GM12864 (cell line): ENCODE measurements at regions not wholly inside any gene's neighbourhood (a gene's known extent, or its start where the extent isn't known, plus 50 kb on each side); places are given as distances from the start of the nearest gene placed in this dataset.

Experiments
- DNase-seq: peaks from one replicate; pipeline ENCODE4 v3.0.0-alpha.2; 2011; ENCODE audit warnings: low read depth
- H3K4me3 ChIP-seq: 2 replicates; pipeline ENCODE4 v1.5.1; 2011; ENCODE audit warnings: mild to moderate bottlenecking, low read depth, low read length, control low read depth
- CTCF ChIP-seq: IDR thresholded peaks from 2 replicates; pipeline ENCODE4 v1.5.1; 2011; ENCODE audit warnings: low read depth, mild to moderate bottlenecking, moderate library complexity, low read length, control low read depth, inconsistent platforms; ENCODE audit errors: missing control alignments

- peak; percentile 56 for DNase-seq
- TF ChIP-seq CTCF, result no peak
- no peak overlapping the region; the same call in 1 of the 2 replicates for H3K4me3 ChIP-seq
These were observed 59.8 kb upstream of the CHST15 start for GRCh38 chr10:124153023-124153826.

GRCh38 chr10:124152139-124153022 is 59.0 kb upstream of the CHST15 start:
- DNase-seq, result no peak
- TF ChIP-seq CTCF, result no peak
- no peak overlapping the region for H3K4me3 ChIP-seq

DNA sequence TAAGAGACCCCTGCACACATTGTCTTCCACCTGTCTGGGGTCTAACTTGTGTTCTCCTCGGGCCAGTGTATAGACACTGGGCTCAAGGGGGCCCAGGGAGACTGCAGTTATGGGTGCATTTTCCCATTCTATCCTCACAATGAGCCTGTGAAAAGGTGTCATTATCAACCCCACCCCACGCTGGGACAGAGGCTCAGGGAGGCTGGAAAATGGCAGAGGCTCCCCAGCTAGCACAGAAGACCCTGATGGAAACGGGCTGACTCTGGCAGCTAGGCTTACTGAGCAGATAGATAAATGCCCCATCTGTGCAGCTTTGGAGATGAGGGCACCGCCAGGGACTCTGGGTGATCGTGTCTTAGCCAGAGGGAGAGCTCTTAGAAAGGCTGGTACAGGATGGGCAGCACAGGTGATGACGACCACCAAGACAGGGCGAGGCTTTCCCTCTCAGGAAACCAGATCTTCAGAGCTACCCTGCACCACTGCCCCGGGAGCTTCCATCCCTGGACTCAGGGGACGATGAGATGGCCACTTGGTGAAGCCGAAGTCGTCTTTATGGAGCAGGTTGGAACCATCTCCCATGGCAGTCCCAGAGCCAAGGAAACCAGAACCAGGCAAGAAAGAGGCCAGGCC is 58.2 kb upstream of the CHST15 start:
- DNase-seq, result no peak
- TF ChIP-seq CTCF, result no peak
- no peak overlapping the region for H3K4me3 ChIP-seq

DNA sequence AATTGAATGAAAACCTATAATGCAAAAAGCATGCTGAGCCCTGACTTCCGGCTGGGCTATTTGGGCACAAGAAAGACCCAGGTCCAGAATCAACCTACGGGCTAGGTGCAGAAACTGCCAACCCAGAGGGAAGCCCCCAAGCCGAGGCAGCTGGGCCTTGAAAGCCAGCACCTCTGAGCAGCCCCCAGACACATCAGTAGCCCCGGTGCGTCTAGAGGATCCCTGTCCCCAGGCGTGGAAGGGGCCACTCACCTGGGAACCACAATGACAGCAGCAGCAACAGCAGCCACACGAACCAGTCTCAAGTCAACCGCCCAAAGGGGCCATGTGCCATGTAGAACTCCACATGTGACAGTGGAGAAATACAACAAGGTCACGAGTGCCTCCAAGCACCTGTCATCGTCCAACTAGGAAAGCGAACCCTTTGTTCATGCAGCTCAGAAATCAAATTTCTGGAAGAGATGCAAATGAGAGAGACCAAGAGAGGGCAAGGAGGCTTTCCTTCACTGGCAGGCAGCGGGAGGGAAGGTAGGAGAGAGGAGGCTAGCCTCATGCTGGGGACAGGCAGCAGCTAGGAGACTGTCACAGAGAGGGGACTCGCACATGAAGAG is 57.5 kb upstream of the CHST15 start:
- no peak for DNase-seq
- no peak overlapping the region for H3K4me3 ChIP-seq
- no peak for TF ChIP-seq CTCF

DNA sequence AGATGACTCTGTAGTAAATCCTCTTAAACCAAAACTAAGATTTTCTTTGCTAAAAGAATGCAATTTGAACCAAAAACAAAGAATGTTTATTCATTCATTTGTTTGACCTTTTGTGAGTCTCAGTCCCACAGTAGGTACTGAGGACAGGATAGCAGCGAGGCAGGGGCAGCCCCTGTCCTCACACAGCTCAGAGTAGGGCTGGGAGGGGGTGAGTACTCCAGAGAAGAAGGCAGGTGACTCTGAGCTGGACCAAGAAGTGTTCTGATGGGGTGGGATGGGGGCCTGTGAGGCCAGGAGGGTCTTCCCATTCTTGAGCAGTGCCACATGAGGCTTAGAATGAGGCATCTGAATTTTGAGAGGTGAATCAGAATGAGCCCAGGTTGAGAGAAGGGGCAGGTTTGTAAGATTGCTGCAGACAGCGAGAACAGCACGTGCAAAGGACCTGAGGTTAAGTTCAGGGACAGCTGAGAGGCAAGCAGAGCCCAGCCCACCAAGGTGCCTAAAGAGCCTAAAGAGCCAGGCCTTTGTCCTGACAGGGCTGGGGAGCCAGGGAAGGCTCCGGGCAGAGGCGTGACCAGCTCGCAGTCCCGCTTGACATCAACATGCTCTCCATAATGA is 56.9 kb upstream of the CHST15 start:
- no peak for TF ChIP-seq CTCF
- H3K4me3 ChIP-seq, result no peak overlapping the region
- no peak for DNase-seq
